HG03060 (cell line): ENCODE measurements at regions not wholly inside any gene's neighbourhood (a gene's known extent, or its start where the extent isn't known, plus 50 kb on each side); places are given as distances from the start of the nearest gene placed in this dataset.

Experiments used
- ATAC-seq: cut with Tn5 transposase; IDR thresholded peaks from one replicate; pipeline ENCODE4 v1.9.1; 2021; ENCODE audit warnings: low read depth, moderate number of reproducible peaks; ENCODE audit not compliant: unreplicated experiment

- no peak for ATAC-seq
These were observed 780.9 kb downstream of the C6orf118 start for GRCh38 chr6:164528539-164528938.

- ATAC-seq, result no peak
These were observed 786.2 kb downstream of the C6orf118 start for GRCh38 chr6:164523087-164523654.

- ATAC-seq, result no peak
These were observed 788.5 kb downstream of the C6orf118 start for GRCh38 chr6:164520916-164521315.

GRCh38 chr6:164507206-164507940, 802.0 kb downstream of the C6orf118 start:
- peak; percentile 91 for ATAC-seq

GRCh38 chr6:164505425-164505824, 804.0 kb downstream of the C6orf118 start:
- no peak for ATAC-seq

GRCh38 chr6:164502833-164503232, 806.6 kb downstream of the C6orf118 start:
- ATAC-seq, result no peak

- ATAC-seq, result no peak
These were observed 813.4 kb downstream of the C6orf118 start for GRCh38 chr6:164495882-164496495.

- no peak for ATAC-seq
These were observed 831.0 kb downstream of the C6orf118 start for GRCh38 chr6:164478426-164478825.

GRCh38 chr6:164477790-164478189, 831.6 kb downstream of the C6orf118 start:
- ATAC-seq, result no peak

GRCh38 chr6:164477101-164477500, 832.3 kb downstream of the C6orf118 start:
- ATAC-seq, result no peak

- ATAC-seq, result no peak
These were observed 840.0 kb downstream of the C6orf118 start for GRCh38 chr6:164469276-164469949.

GRCh38 chr6:164455835-164456234, 853.6 kb downstream of the C6orf118 start:
- ATAC-seq, result no peak

GRCh38 chr6:164453835-164454234, 855.6 kb downstream of the C6orf118 start:
- ATAC-seq, result no peak

GRCh38 chr6:164442572-164442971, 866.8 kb downstream of the C6orf118 start:
- no peak for ATAC-seq

GRCh38 chr6:164439331-164439730, 870.1 kb downstream of the C6orf118 start:
- ATAC-seq, result no peak

GRCh38 chr6:164436976-164437375, 872.4 kb downstream of the C6orf118 start:
- ATAC-seq, result no peak

- ATAC-seq, result no peak
These were observed 881.5 kb downstream of the C6orf118 start for GRCh38 chr6:164427728-164428402.

- no peak for ATAC-seq
These were observed 884.9 kb downstream of the C6orf118 start for GRCh38 chr6:164424489-164424888.

- no peak for ATAC-seq
These were observed 890.3 kb downstream of the C6orf118 start for GRCh38 chr6:164419099-164419498.

- ATAC-seq, result no peak
These were observed 891.2 kb downstream of the C6orf118 start for GRCh38 chr6:164418262-164418588.
